ENCODE measurements at regions not wholly inside any gene's neighbourhood (a gene's known extent, or its start where the extent isn't known, plus 50 kb on each side); places are given as distances from the start of the nearest gene placed in this dataset.
A peak's percentile ranks its signal among the peaks of the same experiment; 100 is the strongest.
"Not testable (repeated sequence)": the region's sequence is repeated elsewhere in the genome, so short reads cannot be mapped to it uniquely, and the experiment has no call there.

DNA sequence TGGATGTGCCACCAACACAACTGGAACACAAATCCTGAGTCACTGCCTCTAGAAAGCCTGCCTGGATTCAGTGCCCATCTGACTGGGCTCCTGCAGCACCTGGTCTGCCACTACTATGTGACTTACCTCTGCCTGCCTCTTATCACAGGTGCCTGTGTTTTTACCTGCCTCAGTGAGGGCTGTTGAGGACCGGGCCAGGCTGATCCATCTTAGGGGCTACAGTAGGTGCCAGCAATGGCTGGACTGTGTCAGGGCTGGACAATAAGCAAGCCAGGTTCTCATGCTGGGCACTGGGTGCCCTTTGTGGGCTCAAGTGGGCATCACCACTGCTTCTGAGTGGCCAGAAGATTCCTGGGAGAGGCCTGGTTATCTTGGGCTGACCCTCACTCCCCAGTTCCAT, 948.6 kb upstream of the TPTE start:
- intact Hi-C loops (cut with DNase I); ATAC-seq: not testable (repeated sequence)
- DNase-seq (ENCODE audit: low spot score), result peak; percentile 55

- DNase-seq (ENCODE audit: low spot score); ATAC-seq; intact Hi-C loops (cut with DNase I): not testable (repeated sequence)
Measured at GRCh38 chr21:9573528-9573927, 947.9 kb upstream of the TPTE start.

DNA sequence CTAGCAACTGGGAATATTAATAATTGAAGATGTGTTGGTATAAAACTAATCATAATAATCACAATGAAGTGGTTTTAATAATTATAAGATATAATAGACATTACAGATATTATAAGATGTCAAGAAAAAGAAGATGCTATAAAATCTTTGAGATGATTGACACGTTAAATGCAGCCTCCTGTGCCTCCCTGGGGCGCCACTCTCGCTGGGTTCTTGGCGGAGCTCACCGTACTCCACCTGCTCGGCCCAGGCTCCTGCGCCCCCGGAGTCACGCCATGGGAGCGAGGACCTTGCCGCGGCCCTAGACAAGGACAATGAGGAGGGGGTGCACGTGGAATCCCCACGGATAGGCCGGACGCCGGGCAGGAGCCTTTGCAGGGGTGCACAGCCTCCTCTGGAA, 942.1 kb upstream of the TPTE start:
- intact Hi-C loops (cut with DNase I); ATAC-seq; DNase-seq (ENCODE audit: low spot score): not testable (repeated sequence)

- DNase-seq (ENCODE audit: low spot score); intact Hi-C loops (cut with DNase I); ATAC-seq: not testable (repeated sequence)
Measured at GRCh38 chr21:9587941-9588340, 933.4 kb upstream of the TPTE start.

DNA sequence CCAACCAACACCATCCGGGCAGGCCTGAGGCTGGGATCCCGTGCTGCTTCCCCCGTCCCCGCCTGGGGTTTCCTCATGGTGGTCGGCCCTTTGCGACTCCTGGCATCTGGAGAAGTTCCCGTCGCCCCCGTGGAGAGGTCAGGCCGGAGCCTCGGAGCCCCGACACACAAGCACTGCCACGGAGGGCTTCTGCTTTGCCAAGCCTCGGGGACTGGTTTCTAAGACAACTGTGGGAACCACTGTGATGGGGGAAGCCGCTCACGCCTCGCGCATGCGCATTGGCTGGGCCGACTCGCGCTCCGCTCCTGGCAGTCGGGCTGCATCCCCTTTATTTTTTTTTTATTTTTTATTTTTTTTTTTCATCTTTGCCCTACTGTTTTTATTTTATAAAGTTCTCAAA, 928.8 kb upstream of the TPTE start:
- DNase-seq (ENCODE audit: low spot score); intact Hi-C loops (cut with DNase I); ATAC-seq: not testable (repeated sequence)

GRCh38 chr21:9593646-9594045, 927.7 kb upstream of the TPTE start:
- ATAC-seq; intact Hi-C loops (cut with DNase I): not testable (repeated sequence)

GRCh38 chr21:9614011-9614410, 907.4 kb upstream of the TPTE start:
- ATAC-seq; DNase-seq (ENCODE audit: low spot score); intact Hi-C loops (cut with DNase I): not testable (repeated sequence)

More at GRCh38 chr21:9593646-9594045, 927.7 kb upstream of the TPTE start:
- not testable (repeated sequence) for DNase-seq (ENCODE audit: low spot score)

GRCh38 chr21:9621121-9621793, 900.1 kb upstream of the TPTE start:
- DNase-seq (ENCODE audit: low spot score); ATAC-seq; intact Hi-C loops (cut with DNase I): not testable (repeated sequence)

DNA sequence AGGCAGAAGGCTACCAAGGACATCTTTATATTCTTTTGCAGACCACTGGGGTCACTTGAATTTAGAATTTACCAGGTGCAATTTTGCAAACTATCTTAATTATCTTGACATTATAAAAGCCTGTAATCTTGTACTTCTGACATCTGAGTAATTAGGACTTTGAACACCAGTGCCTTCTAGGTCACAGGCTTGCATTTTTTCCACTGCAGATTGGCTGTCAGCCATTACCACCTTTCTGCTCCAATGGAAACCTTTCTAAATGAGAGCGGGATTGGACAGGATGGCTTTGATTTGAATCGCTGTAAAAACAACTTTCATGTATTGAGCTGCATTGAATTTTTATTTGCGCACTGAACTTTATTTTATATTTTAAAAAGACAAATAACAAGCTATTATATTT, 893.3 kb upstream of the TPTE start:
- DNase-seq (ENCODE audit: low spot score); intact Hi-C loops (cut with DNase I); ATAC-seq: not testable (repeated sequence)

- DNase-seq (ENCODE audit: low spot score); intact Hi-C loops (cut with DNase I): not testable (repeated sequence)
- ATAC-seq, result peak; percentile 20
Measured at GRCh38 chr21:9647409-9647808, 874.0 kb upstream of the TPTE start.

GRCh38 chr21:9648331-9648730, 873.1 kb upstream of the TPTE start:
- intact Hi-C loops (cut with DNase I); DNase-seq (ENCODE audit: low spot score); ATAC-seq: not testable (repeated sequence)

- DNase-seq (ENCODE audit: low spot score); intact Hi-C loops (cut with DNase I); ATAC-seq: not testable (repeated sequence)
Measured at GRCh38 chr21:9648947-9649720, 872.2 kb upstream of the TPTE start.

GRCh38 chr21:9652819-9653218, 868.6 kb upstream of the TPTE start:
- ATAC-seq; intact Hi-C loops (cut with DNase I); DNase-seq (ENCODE audit: low spot score): not testable (repeated sequence)

- intact Hi-C loops (cut with DNase I); ATAC-seq; DNase-seq (ENCODE audit: low spot score): not testable (repeated sequence)
Measured at GRCh38 chr21:9655221-9655620, 866.2 kb upstream of the TPTE start.

DNA sequence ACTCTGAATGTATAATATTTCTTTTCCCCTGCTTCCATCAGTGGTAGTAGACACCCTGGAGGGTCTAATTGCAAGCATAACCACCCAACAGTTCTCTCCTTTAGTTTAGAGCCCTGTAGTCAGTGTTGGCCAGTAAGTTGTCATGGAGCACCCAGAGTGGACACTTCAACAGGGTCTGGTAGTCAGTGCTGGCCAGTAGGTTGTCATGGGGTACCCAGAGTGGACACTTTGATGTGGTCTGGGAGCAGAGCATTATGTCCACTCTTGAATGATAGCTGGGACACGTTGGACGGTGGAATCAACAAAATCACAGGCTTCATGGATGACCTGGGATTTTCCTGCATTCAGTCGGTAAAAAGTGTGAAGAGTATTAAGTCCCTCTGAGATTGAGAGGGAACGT, 864.9 kb upstream of the TPTE start:
- ATAC-seq, result peak; percentile 46
- DNase-seq (ENCODE audit: low spot score); intact Hi-C loops (cut with DNase I): not testable (repeated sequence)

DNA sequence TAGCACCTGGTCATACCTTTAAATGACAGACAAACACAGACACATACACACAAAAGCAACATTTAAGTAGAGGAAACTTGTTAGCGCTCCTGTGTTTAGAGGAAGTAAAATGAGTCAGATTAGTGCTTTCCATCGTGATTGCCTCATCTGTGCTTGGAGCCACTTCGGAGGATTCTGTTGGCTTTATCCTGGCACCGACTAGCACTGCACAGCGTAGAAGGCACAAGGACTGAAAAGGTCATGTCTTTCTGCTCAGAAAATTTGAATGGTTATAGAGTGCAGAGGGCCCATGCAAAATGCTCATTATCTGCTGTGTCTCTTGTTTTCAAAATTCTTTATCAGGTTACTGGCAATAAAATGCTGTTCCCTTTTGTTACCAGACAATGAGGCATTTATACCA, 863.6 kb upstream of the TPTE start:
- intact Hi-C loops (cut with DNase I); DNase-seq (ENCODE audit: low spot score): not testable (repeated sequence)
- peak; percentile 43 for ATAC-seq

DNA sequence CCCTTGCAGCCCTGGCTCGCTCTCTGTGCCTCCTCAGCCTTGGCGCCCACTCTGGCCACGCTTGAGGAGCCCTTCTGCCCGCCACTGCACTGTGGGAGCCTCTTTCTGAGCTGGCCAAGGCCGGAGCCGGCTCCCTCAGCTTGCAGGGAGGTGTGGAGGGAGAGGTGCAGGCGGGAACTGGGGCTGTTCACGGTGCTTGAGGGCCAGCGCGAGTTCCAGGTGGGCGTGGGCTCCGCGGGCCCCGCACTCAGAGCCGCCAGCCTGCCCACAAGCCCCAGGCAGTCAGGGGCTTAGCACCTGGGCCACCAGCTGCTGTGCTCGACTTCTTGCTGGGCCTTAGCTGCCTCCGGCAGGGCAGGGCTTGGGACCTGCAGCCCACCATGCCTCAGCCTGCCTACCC, 861.5 kb upstream of the TPTE start:
- ATAC-seq; DNase-seq (ENCODE audit: low spot score); intact Hi-C loops (cut with DNase I): not testable (repeated sequence)

GRCh38 chr21:9663914-9664729, 857.3 kb upstream of the TPTE start:
- DNase-seq (ENCODE audit: low spot score); intact Hi-C loops (cut with DNase I); ATAC-seq: not testable (repeated sequence)

- peak; percentile 28 for ATAC-seq
- DNase-seq (ENCODE audit: low spot score); intact Hi-C loops (cut with DNase I): not testable (repeated sequence)
Measured at GRCh38 chr21:9675811-9676210, 845.6 kb upstream of the TPTE start.

Data from sciatic nerve (tissue), 2 donors.